ENCODE measurements at regions not wholly inside any gene's neighbourhood (a gene's known extent, or its start where the extent isn't known, plus 50 kb on each side); places are given as distances from the start of the nearest gene placed in this dataset.

DNA sequence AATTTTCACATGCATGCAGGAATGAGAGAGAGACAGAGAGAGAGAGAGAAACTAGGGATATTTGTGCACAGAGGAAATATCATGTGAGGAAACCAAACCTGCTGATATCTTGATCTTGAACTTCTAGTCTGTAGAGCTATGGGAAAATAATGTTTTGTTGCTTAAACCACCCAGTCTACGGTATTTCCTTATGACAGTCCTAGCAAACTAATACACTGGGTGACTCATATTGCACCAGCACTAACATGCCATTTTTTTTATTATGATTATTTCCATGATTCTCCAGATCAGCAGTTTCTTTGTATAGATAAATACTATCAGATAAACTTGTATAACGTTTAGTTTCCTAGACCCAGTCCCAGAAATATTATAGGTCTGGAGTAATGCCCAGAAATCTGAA lies 1259.0 kb downstream of the ZPLD1 start:
- TF ChIP-seq CTCF (IDR thresholded peaks at IDR 0.05): no peak
- no peak for TF ChIP-seq EP300 (IDR thresholded peaks at IDR 0.05)

Data from sigmoid colon (tissue), 4 donors.